IMR-90 (cell line): ENCODE measurements at regions not wholly inside any gene's neighbourhood (a gene's known extent, or its start where the extent isn't known, plus 50 kb on each side); places are given as distances from the start of the nearest gene placed in this dataset.

Experiments used
- ATAC-seq: fragments of 200-7000 bp; cut with Tn5 transposase; 2 replicates; pipeline ENCODE4 v1.9.1; 2020; ENCODE audit warnings: low read depth, mild to moderate bottlenecking, moderate library complexity
- BruUV-seq: library from RNA; stranded (reverse); fragments of 400-500 nt; replicated peaks from 2 replicates; lab custom pipeline; 2021; lab: Mats Ljungman, UMichigan
- CTCF ChIA-PET: fragments of 300-600 bp; formaldehyde crosslinking; extraction: SDS; loops from one replicate; lab custom pipeline; 2021; ENCODE audit warnings: antibody characterized with exemption; lab: Yijun Ruan, JAX
- POLR2A ChIA-PET: fragments of 300-600 bp; sonication (Branson Sonifier 250); formaldehyde crosslinking; loops from one replicate; lab custom pipeline; 2022; ENCODE audit warnings: antibody characterized with exemption; ENCODE audit not compliant: unreplicated experiment; lab: Charles Lee
- DNase-seq: peaks from one replicate; pipeline ENCODE4 v3.0.0; 2013
- H2AFZ ChIP-seq: replicated peaks from 2 replicates; pipeline ENCODE3; 2013; ENCODE audit warnings: low read length, mild to moderate bottlenecking; ENCODE audit not compliant: poor library complexity
- H2AK5ac ChIP-seq: 2 replicates; pipeline ENCODE4 v1.6.1; 2013; ENCODE audit warnings: low read depth, low read length, inconsistent platforms
- H2AK9ac ChIP-seq: replicated peaks from 2 replicates; pipeline ENCODE3; 2013; ENCODE audit warnings: mild to moderate bottlenecking, low read depth, low read length, moderate library complexity; ENCODE audit not compliant: poor library complexity
- H2BK120ac ChIP-seq: 2 replicates; pipeline ENCODE4 v1.6.1; 2013; ENCODE audit warnings: low read depth, low read length, inconsistent platforms
- H2BK15ac ChIP-seq: 3 replicates; pipeline ENCODE4 v1.6.1; 2013; ENCODE audit warnings: low read depth, low read length, inconsistent platforms
- H2BK20ac ChIP-seq: 2 replicates; pipeline ENCODE4 v1.6.1; 2013; ENCODE audit warnings: low read depth, mild to moderate bottlenecking, inconsistent platforms, low read length, moderate library complexity
- H2BK5ac ChIP-seq: 2 replicates; pipeline ENCODE4 v1.6.1; 2013; ENCODE audit warnings: mild to moderate bottlenecking, low read depth, low read length, inconsistent platforms; ENCODE audit not compliant: poor library complexity, severe bottlenecking
- H3K14ac ChIP-seq: replicated peaks from 2 replicates; pipeline ENCODE4 v1.6.1; 2013; ENCODE audit warnings: low read depth, low read length, inconsistent platforms
- H3K18ac ChIP-seq: 2 replicates; pipeline ENCODE4 v1.6.1; 2013; ENCODE audit warnings: low read depth, low read length, control low read depth
- H3K23ac ChIP-seq: 2 replicates; pipeline ENCODE4 v1.6.1; 2013; ENCODE audit warnings: low read depth, low read length, inconsistent platforms
- H3K27ac ChIP-seq: 2 replicates; pipeline ENCODE4 v1.5.1; 2013; ENCODE audit warnings: mild to moderate bottlenecking, control low read depth, low read length; ENCODE audit not compliant: insufficient read depth
- H3K27me3 ChIP-seq: 2 replicates; pipeline ENCODE4 v1.6.1; 2013; ENCODE audit warnings: low read length; ENCODE audit not compliant: control insufficient read depth, insufficient read depth
- H3K36me3 ChIP-seq: 2 replicates; pipeline ENCODE4 v1.6.1; 2013; ENCODE audit warnings: low read length, mixed read lengths; ENCODE audit not compliant: control insufficient read depth, insufficient read depth
- H3K4ac ChIP-seq: 2 replicates; pipeline ENCODE4 v1.6.1; 2013; ENCODE audit warnings: low read depth, low read length, inconsistent platforms
- H3K4me1 ChIP-seq: 2 replicates; pipeline ENCODE4 v1.6.1; 2013; ENCODE audit warnings: low read length, mixed read lengths; ENCODE audit not compliant: control insufficient read depth, insufficient read depth
- H3K4me2 ChIP-seq: 2 replicates; pipeline ENCODE4 v1.6.1; 2013; ENCODE audit warnings: low read depth, mild to moderate bottlenecking, control low read depth, low read length, moderate library complexity
- H3K4me3 ChIP-seq: 2 replicates; pipeline ENCODE4 v1.5.1; 2013; ENCODE audit warnings: low read depth, mild to moderate bottlenecking, control low read depth, low read length, moderate library complexity; ENCODE audit not compliant: insufficient read depth
- H3K56ac ChIP-seq: 2 replicates; pipeline ENCODE4 v1.6.1; 2013; ENCODE audit warnings: low read length, inconsistent platforms; ENCODE audit not compliant: insufficient read depth; ENCODE audit errors: extremely low read depth
- H3K79me1 ChIP-seq, 2 experiments: 2 replicates each; pipeline ENCODE4 v1.6.1; 2013; ENCODE audit warnings: low read length in 2 of 2, inconsistent platforms in 1 of 2, low read depth in 1 of 2
- H3K9ac ChIP-seq: 2 replicates; pipeline ENCODE4 v1.6.1; 2013; ENCODE audit warnings: low read depth, low read length, control low read depth
- H3K9me1 ChIP-seq: 2 replicates; pipeline ENCODE4 v1.6.1; 2013; ENCODE audit warnings: low read length, inconsistent platforms; ENCODE audit not compliant: insufficient read depth
- H3K9me3 ChIP-seq: 2 replicates; pipeline ENCODE4 v1.6.1; 2013; ENCODE audit warnings: low read length; ENCODE audit not compliant: control insufficient read depth, insufficient read depth
- H4K20me1 ChIP-seq: 2 replicates; pipeline ENCODE4 v1.6.1; 2013; ENCODE audit warnings: low read length, inconsistent platforms; ENCODE audit not compliant: insufficient read depth
- H4K5ac ChIP-seq: 2 replicates; pipeline ENCODE4 v1.6.1; 2013; ENCODE audit warnings: mild to moderate bottlenecking, low read depth, low read length, control low read depth
- H4K8ac ChIP-seq, 2 experiments: 2 replicates each; pipeline ENCODE4 v1.6.1; 2013; ENCODE audit warnings: low read depth in 2 of 2, low read length in 2 of 2, control low read depth in 1 of 2, inconsistent platforms in 1 of 2
- H4K91ac ChIP-seq: 2 replicates; pipeline ENCODE4 v1.6.1; 2013; ENCODE audit warnings: low read depth, low read length, inconsistent platforms; ENCODE audit not compliant: insufficient read depth
- BHLHE40 ChIP-seq: fragments of 150-350 bp; IDR thresholded peaks from 2 replicates; pipeline ENCODE4 v1.6.1; 2016; ENCODE audit warnings: mild to moderate bottlenecking, low read depth, low read length
- CEBPB ChIP-seq: IDR thresholded peaks from 2 replicates; pipeline ENCODE4 v1.6.1; 2012; ENCODE audit warnings: low read depth, low read length, improper control_type of control experiment
- CHD1 ChIP-seq: IDR thresholded peaks from 2 replicates; pipeline ENCODE4 v1.6.1; 2012; ENCODE audit warnings: low read depth, low read length, improper control_type of control experiment
- MAFK ChIP-seq: IDR thresholded peaks from 2 replicates; pipeline ENCODE4 v1.6.1; 2012; ENCODE audit warnings: low read depth, low read length, improper control_type of control experiment
- MAZ ChIP-seq: IDR thresholded peaks from 2 replicates; pipeline ENCODE4 v1.6.1; 2012; ENCODE audit warnings: low read depth, mild to moderate bottlenecking, low read length, improper control_type of control experiment, moderate library complexity, borderline replicate concordance
- MXI1 ChIP-seq: IDR thresholded peaks from 2 replicates; pipeline ENCODE4 v1.6.1; 2012; ENCODE audit warnings: low read depth, mild to moderate bottlenecking, low read length, moderate library complexity, borderline replicate concordance
- POLR2A ChIP-seq: IDR thresholded peaks from 2 replicates; pipeline ENCODE4 v1.6.1; 2012; ENCODE audit warnings: mild to moderate bottlenecking, low read depth, low read length
- RAD21 ChIP-seq: IDR thresholded peaks from 2 replicates; pipeline ENCODE4 v1.6.1; 2012; ENCODE audit warnings: low read length, improper control_type of control experiment
- RCOR1 ChIP-seq: IDR thresholded peaks from 2 replicates; pipeline ENCODE4 v1.6.1; 2012; ENCODE audit warnings: mild to moderate bottlenecking, low read length, improper control_type of control experiment; ENCODE audit not compliant: insufficient replicate concordance
- RFX5 ChIP-seq: IDR thresholded peaks from 2 replicates; pipeline ENCODE4 v1.8.0; 2012; ENCODE audit warnings: low read depth, mild to moderate bottlenecking, low read length, moderate library complexity
- SMC3 ChIP-seq: fragments of 150-350 bp; IDR thresholded peaks from 2 replicates; pipeline ENCODE4 v1.6.1; 2016; ENCODE audit warnings: low read depth, mild to moderate bottlenecking, antibody characterized with exemption, low read length, moderate library complexity
- WGBS, 2 experiments: methylation state at CpG; one replicate each; pipeline versions ENCODE4 v1.1.5 to v1.1.7; 2013; ENCODE audit warnings: missing lambda C conversion rate in 2 of 2; ENCODE audit not compliant: insufficient read length in 1 of 2; ENCODE audit errors: extremely low coverage in 2 of 2; 5-methylcytosine and 5-hydroxymethylcytosine counted together
- dilution Hi-C: fragments of 300-500 bp; cut with HindIII; formaldehyde crosslinking; loops from one replicate; pipeline ENCODE4 v1.14.3; 2018; ENCODE audit warnings: low sequenced_read_pairs; ENCODE audit not compliant: unreplicated experiment
- in situ Hi-C: fragments of 300-500 bp; cut with MboI; formaldehyde crosslinking; loops from 3 replicates; pipeline ENCODE4 v1.14.3; 2019; ENCODE audit warnings: low sequenced_read_pairs, inconsistent platforms, mixed read lengths
- intact Hi-C: fragments of 100-400 bp; cut with micrococcal nuclease; formaldehyde crosslinking; loops from 2 replicates; pipeline ENCODE4 v1.10.0; 2022
- TF ChIP-seq, protein P1 (sequence below): conservative IDR thresholded peaks from 2 replicates; pipeline ENCODE4 v1.5.1; 2012; ENCODE audit warnings: mild to moderate bottlenecking, low read depth, low read length, improper control_type of control experiment
- TF ChIP-seq, protein P2 (sequence below): fragments of 150-350 bp; IDR thresholded peaks from 2 replicates; pipeline ENCODE4 v1.6.1; 2016; ENCODE audit warnings: low read depth, mild to moderate bottlenecking, low read length, moderate library complexity, borderline replicate concordance

DNA sequence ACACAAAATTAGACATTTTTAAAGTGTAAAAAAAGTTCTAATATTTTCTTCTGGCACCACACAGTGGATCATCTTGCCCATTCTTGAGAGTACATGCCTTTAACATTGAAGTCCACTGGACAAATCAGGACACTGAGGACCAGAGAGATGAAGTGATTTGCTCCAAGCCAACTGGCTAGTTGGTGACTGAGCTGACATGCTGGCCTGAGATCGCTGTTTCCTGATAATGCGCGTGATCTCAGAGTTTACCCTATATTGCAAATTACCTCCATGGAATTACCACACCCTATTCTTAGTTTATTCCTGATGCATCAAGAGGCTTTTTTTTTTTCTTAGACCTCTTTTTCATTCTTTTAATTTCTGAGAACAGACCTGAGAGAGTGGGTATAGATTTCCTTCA lies 432.8 kb downstream of the CD83 start:
- Histone ChIP-seq H3K36me3 (no peaks in the 10 kb centered on the region), H3K27ac (no peak overlapping the region), H3K9me1 (no peaks in the 10 kb centered on the region), H3K4ac (no peak overlapping the region), H4K8ac (no peak overlapping the region), H3K27me3 (no peaks in the 10 kb centered on the region; the same call in 1 of the 2 replicates), H4K5ac (no peak overlapping the region), H3K9me3 (no peaks in the 10 kb centered on the region), H3K18ac (no peak overlapping the region), H3K4me3 (no peak overlapping the region), H3K4me1 (no peaks in the 10 kb centered on the region), H3K14ac (no peak overlapping the region), H3K56ac (no peak overlapping the region), H4K20me1 (no peaks in the 10 kb centered on the region), H3K79me1 (no peaks in the 10 kb centered on the region), H2AFZ (no peak overlapping the region), H2BK20ac (no peak overlapping the region), H3K4me2 (no peak overlapping the region), H2AK9ac (no peak overlapping the region), H2BK15ac (no peak overlapping the region), H3K9ac (no peak overlapping the region), H2AK5ac (no peak overlapping the region), H4K91ac (no peak overlapping the region), H3K23ac (no peak overlapping the region), H2BK5ac (no peak overlapping the region), H2BK120ac (no peak overlapping the region)
- BruUV-seq = no TSS peak
- intact Hi-C loops (no loop called here), in situ Hi-C loops (no loop called here), dilution Hi-C loops (no loop called here)
- ChIA-PET POLR2A (no interaction called here), CTCF (no interaction called here)
- TF ChIP-seq CHD1 = no peak
- no peak for TF ChIP-seq MAFK
- no peak for TF ChIP-seq CEBPB
- TF ChIP-seq RFX5 = no peak
- TF ChIP-seq MAZ = no peak
- no peak for TF ChIP-seq POLR2A
- TF ChIP-seq BHLHE40 = no peak
- TF ChIP-seq, protein P1, sequence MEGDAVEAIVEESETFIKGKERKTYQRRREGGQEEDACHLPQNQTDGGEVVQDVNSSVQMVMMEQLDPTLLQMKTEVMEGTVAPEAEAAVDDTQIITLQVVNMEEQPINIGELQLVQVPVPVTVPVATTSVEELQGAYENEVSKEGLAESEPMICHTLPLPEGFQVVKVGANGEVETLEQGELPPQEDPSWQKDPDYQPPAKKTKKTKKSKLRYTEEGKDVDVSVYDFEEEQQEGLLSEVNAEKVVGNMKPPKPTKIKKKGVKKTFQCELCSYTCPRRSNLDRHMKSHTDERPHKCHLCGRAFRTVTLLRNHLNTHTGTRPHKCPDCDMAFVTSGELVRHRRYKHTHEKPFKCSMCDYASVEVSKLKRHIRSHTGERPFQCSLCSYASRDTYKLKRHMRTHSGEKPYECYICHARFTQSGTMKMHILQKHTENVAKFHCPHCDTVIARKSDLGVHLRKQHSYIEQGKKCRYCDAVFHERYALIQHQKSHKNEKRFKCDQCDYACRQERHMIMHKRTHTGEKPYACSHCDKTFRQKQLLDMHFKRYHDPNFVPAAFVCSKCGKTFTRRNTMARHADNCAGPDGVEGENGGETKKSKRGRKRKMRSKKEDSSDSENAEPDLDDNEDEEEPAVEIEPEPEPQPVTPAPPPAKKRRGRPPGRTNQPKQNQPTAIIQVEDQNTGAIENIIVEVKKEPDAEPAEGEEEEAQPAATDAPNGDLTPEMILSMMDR = no peak
- TF ChIP-seq SMC3 = no peak
- no peak for TF ChIP-seq MXI1
- no peak for TF ChIP-seq RAD21
- TF ChIP-seq, protein P2, sequence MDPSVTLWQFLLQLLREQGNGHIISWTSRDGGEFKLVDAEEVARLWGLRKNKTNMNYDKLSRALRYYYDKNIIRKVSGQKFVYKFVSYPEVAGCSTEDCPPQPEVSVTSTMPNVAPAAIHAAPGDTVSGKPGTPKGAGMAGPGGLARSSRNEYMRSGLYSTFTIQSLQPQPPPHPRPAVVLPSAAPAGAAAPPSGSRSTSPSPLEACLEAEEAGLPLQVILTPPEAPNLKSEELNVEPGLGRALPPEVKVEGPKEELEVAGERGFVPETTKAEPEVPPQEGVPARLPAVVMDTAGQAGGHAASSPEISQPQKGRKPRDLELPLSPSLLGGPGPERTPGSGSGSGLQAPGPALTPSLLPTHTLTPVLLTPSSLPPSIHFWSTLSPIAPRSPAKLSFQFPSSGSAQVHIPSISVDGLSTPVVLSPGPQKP = no peak
- no peak for TF ChIP-seq RCOR1
- WGBS, 2 experiments = no CpG with 5 or more reads among the region's 3 CpGs
- DNase-seq (no peak), ATAC-seq (no peak)
